Thyroid gland (tissue), 4 donors: ENCODE measurements at regions not wholly inside any gene's neighbourhood (a gene's known extent, or its start where the extent isn't known, plus 50 kb on each side); places are given as distances from the start of the nearest gene placed in this dataset.

Source experiments
- POLR2A ChIP-seq, 2 donors: fragments of 450-650 bp; IDR thresholded peaks; one replicate each; pipeline ENCODE4 v1.6.1; 2017; ENCODE audit warnings: antibody characterized with exemption in 2 of 2, mild to moderate bottlenecking in 2 of 2, moderate library complexity in 1 of 2
- TF ChIP-seq, protein P1 (sequence below), 6 experiments: fragments of 200-600 bp in 3 of 6; fragments of 450-650 bp in 3 of 6; sonication (generic) in 3 of 6; IDR thresholded peaks; one replicate each; pipeline ENCODE4 v1.5.1; 2016 to 2019; ENCODE audit warnings: antibody characterized with exemption in 6 of 6, mild to moderate bottlenecking in 2 of 6, inconsistent platforms in 1 of 6, moderate library complexity in 1 of 6

- TF ChIP-seq, protein P1, sequence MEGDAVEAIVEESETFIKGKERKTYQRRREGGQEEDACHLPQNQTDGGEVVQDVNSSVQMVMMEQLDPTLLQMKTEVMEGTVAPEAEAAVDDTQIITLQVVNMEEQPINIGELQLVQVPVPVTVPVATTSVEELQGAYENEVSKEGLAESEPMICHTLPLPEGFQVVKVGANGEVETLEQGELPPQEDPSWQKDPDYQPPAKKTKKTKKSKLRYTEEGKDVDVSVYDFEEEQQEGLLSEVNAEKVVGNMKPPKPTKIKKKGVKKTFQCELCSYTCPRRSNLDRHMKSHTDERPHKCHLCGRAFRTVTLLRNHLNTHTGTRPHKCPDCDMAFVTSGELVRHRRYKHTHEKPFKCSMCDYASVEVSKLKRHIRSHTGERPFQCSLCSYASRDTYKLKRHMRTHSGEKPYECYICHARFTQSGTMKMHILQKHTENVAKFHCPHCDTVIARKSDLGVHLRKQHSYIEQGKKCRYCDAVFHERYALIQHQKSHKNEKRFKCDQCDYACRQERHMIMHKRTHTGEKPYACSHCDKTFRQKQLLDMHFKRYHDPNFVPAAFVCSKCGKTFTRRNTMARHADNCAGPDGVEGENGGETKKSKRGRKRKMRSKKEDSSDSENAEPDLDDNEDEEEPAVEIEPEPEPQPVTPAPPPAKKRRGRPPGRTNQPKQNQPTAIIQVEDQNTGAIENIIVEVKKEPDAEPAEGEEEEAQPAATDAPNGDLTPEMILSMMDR (IDR thresholded peaks at IDR 0.05), result no peak
- no peak for TF ChIP-seq POLR2A (IDR thresholded peaks at IDR 0.05)
These were observed 118.0 kb downstream of the RAB11FIP2 start for GRCh38 chr10:117928741-117929140.
